H9 (cell line): ENCODE measurements at regions not wholly inside any gene's neighbourhood (a gene's known extent, or its start where the extent isn't known, plus 50 kb on each side); places are given as distances from the start of the nearest gene placed in this dataset.

Experiments
- DNase-seq: peaks from one replicate; pipeline ENCODE4 v3.0.0-alpha.2; 2017
- H2AFZ ChIP-seq: one replicate; pipeline ENCODE4 v1.6.1; 2013; ENCODE audit warnings: mild to moderate bottlenecking, low read length, control low read depth, moderate library complexity
- H2AK5ac ChIP-seq: 2 replicates; pipeline ENCODE4 v1.6.1; 2013; ENCODE audit warnings: low read length, control low read depth, mixed read lengths; ENCODE audit not compliant: insufficient read length
- H2BK120ac ChIP-seq: one replicate; pipeline ENCODE4 v1.6.1; 2013; ENCODE audit warnings: low read depth, mild to moderate bottlenecking, low read length, control low read depth, inconsistent platforms; ENCODE audit not compliant: poor library complexity, severe bottlenecking
- H2BK12ac ChIP-seq: 2 replicates; pipeline ENCODE4 v1.6.1; 2013; ENCODE audit warnings: low read length, control low read depth, mixed read lengths, low read depth; ENCODE audit not compliant: insufficient read length
- H2BK15ac ChIP-seq: 2 replicates; pipeline ENCODE4 v1.6.1; 2013; ENCODE audit warnings: low read depth, low read length, control low read depth
- H2BK20ac ChIP-seq: one replicate; pipeline ENCODE4 v1.6.1; 2013; ENCODE audit warnings: low read depth, mild to moderate bottlenecking, low read length, control low read depth, inconsistent platforms; ENCODE audit not compliant: poor library complexity, severe bottlenecking
- H2BK5ac ChIP-seq: 2 replicates; pipeline ENCODE4 v1.6.1; 2013; ENCODE audit warnings: low read length, control low read depth, mixed read lengths; ENCODE audit not compliant: insufficient read length
- H3K14ac ChIP-seq: 2 replicates; pipeline ENCODE4 v1.6.1; 2013; ENCODE audit warnings: low read length, control low read depth; ENCODE audit not compliant: insufficient read depth
- H3K18ac ChIP-seq: 2 replicates; pipeline ENCODE4 v1.6.1; 2013; ENCODE audit warnings: low read depth, mild to moderate bottlenecking, mixed read lengths, low read length, control low read depth; ENCODE audit not compliant: insufficient read length
- H3K23ac ChIP-seq: 2 replicates; pipeline ENCODE4 v1.6.1; 2013; ENCODE audit warnings: low read length, control low read depth, mixed read lengths, low read depth; ENCODE audit not compliant: insufficient read length
- H3K23me2 ChIP-seq: 2 replicates; pipeline ENCODE4 v1.6.1; 2013; ENCODE audit warnings: low read depth, mild to moderate bottlenecking, mixed read lengths, low read length, control low read depth; ENCODE audit not compliant: insufficient read length, poor library complexity, severe bottlenecking
- H3K27ac ChIP-seq: 2 replicates; pipeline ENCODE4 v1.5.1; 2013; ENCODE audit warnings: low read length, control low read depth, mixed read lengths, low read depth; ENCODE audit not compliant: insufficient read length
- H3K27me3 ChIP-seq: 2 replicates; pipeline ENCODE4 v1.6.1; 2013; ENCODE audit warnings: low read length, control low read depth, inconsistent platforms; ENCODE audit not compliant: insufficient read depth
- H3K4ac ChIP-seq: 2 replicates; pipeline ENCODE4 v1.6.1; 2013; ENCODE audit warnings: low read depth, mild to moderate bottlenecking, control low read depth, inconsistent platforms, low read length, moderate library complexity
- H3K4me1 ChIP-seq: 2 replicates; pipeline ENCODE4 v1.6.1; 2013; ENCODE audit warnings: low read length, control low read depth, inconsistent platforms; ENCODE audit not compliant: insufficient read depth
- H3K4me2 ChIP-seq: 2 replicates; pipeline ENCODE4 v1.6.1; 2013; ENCODE audit warnings: low read length, control low read depth, mixed read lengths; ENCODE audit not compliant: insufficient read length, insufficient read depth
- H3K56ac ChIP-seq: 2 replicates; pipeline ENCODE4 v1.6.1; 2013; ENCODE audit warnings: low read depth, mild to moderate bottlenecking, mixed read lengths, low read length, control low read depth; ENCODE audit not compliant: insufficient read length
- H3K79me1 ChIP-seq: 2 replicates; pipeline ENCODE4 v1.6.1; 2013; ENCODE audit warnings: low read depth, mild to moderate bottlenecking, moderate library complexity, low read length, control low read depth, inconsistent platforms; ENCODE audit not compliant: insufficient read depth, poor library complexity, severe bottlenecking
- H3K79me2 ChIP-seq: 2 replicates; pipeline ENCODE4 v1.6.1; 2013; ENCODE audit warnings: low read length, control low read depth, inconsistent platforms; ENCODE audit not compliant: insufficient read depth
- H3K9ac ChIP-seq: 2 replicates; pipeline ENCODE4 v1.6.1; 2013; ENCODE audit warnings: low read length, control low read depth, mixed read lengths; ENCODE audit not compliant: insufficient read length; ENCODE audit errors: extremely low read depth
- H3K9me3 ChIP-seq: one replicate; pipeline ENCODE4 v1.6.1; 2013; ENCODE audit warnings: low read depth, low read length, inconsistent platforms; ENCODE audit not compliant: control insufficient read depth
- H3T11ph ChIP-seq: one replicate; pipeline ENCODE4 v1.6.1; 2013; ENCODE audit warnings: mild to moderate bottlenecking, low read length, control low read depth, inconsistent platforms
- H4K20me1 ChIP-seq: one replicate; pipeline ENCODE4 v1.6.1; 2013; ENCODE audit not compliant: control insufficient read depth, insufficient read length, insufficient read depth
- H4K5ac ChIP-seq: 2 replicates; pipeline ENCODE4 v1.6.1; 2013; ENCODE audit warnings: low read depth, mild to moderate bottlenecking, mixed read lengths, low read length, control low read depth; ENCODE audit not compliant: insufficient read length
- H4K8ac ChIP-seq: replicated peaks from 2 replicates; pipeline ENCODE4 v1.6.1; 2013; ENCODE audit warnings: low read length, control low read depth, mixed read lengths, low read depth; ENCODE audit not compliant: insufficient read length
- H4K91ac ChIP-seq: 2 replicates; pipeline ENCODE4 v1.6.1; 2013; ENCODE audit warnings: low read depth, mild to moderate bottlenecking, moderate library complexity, mixed read lengths, low read length, control low read depth; ENCODE audit not compliant: insufficient read length
- H3K27ac Mint-ChIP-seq, 3 experiments: 2 replicates in 2 of 3; 3 replicates in 1 of 3; pipeline ENCODE4 v1.8.0; 2020 to 2021; ENCODE audit warnings: mixed read lengths in 3 of 3, mild to moderate bottlenecking in 1 of 3, moderate library complexity in 1 of 3
- H3K27me3 Mint-ChIP-seq: 2 replicates; pipeline ENCODE4 v1.8.0; 2021; ENCODE audit warnings: low read depth, mild to moderate bottlenecking, moderate library complexity, mixed read lengths
- H3K36me3 Mint-ChIP-seq, 3 experiments: 2 replicates in 2 of 3; 3 replicates in 1 of 3; pipeline ENCODE4 v1.8.0; 2020 to 2021; ENCODE audit warnings: low read depth in 3 of 3, mixed read lengths in 3 of 3; ENCODE audit not compliant: insufficient read depth in 1 of 3
- H3K4me1 Mint-ChIP-seq, 2 experiments: 2 replicates each; pipeline ENCODE4 v1.8.0; 2020; ENCODE audit warnings: mixed read lengths in 2 of 2
- H3K4me3 Mint-ChIP-seq, 2 experiments: 2 replicates in 1 of 2; 3 replicates in 1 of 2; pipeline ENCODE4 v1.8.0; 2020 to 2021; ENCODE audit warnings: mild to moderate bottlenecking in 2 of 2, mixed read lengths in 2 of 2, moderate library complexity in 1 of 2
- H3K9me3 Mint-ChIP-seq, 2 experiments: 2 replicates in 1 of 2; 3 replicates in 1 of 2; pipeline ENCODE4 v1.8.0; 2020; ENCODE audit warnings: mild to moderate bottlenecking in 2 of 2, mixed read lengths in 2 of 2, moderate library complexity in 1 of 2
- CTCF ChIP-seq: fragments of 200-600 bp; sonication (generic); conservative IDR thresholded peaks from 3 replicates; pipeline ENCODE4 v1.8.0; 2021; ENCODE audit warnings: antibody characterized with exemption, mild to moderate bottlenecking
- WGBS: extraction: QIAGEN DNeasy Blood & Tissue Kit; methylation state at CpG from one replicate; pipeline ENCODE4 v1.1.7; 2013; ENCODE audit warnings: missing lambda C conversion rate, low lambda C conversion rate, mixed read lengths; ENCODE audit not compliant: insufficient read length; ENCODE audit errors: extremely low coverage; 5-methylcytosine and 5-hydroxymethylcytosine counted together

- Histone ChIP-seq H2AK5ac (no peak overlapping the region), H3K79me1 (no peaks in the 10 kb centered on the region), H2AFZ (no peak overlapping the region), H3K56ac (no peak overlapping the region), H4K8ac (no peak overlapping the region), H2BK12ac (no peak overlapping the region), H2BK20ac (no peak overlapping the region), H4K91ac (no peak overlapping the region), H3K4me2 (no peak overlapping the region), H2BK120ac (no peak overlapping the region), H3K4ac (no peak overlapping the region), H3K18ac (no peak overlapping the region), H2BK15ac (no peak overlapping the region), H3K23ac (no peak overlapping the region), H3K79me2 (no peaks in the 10 kb centered on the region), H4K20me1 (no peaks in the 10 kb centered on the region), H3K14ac (no peak overlapping the region), H3T11ph (no peak overlapping the region), H3K27me3 (no peaks in the 10 kb centered on the region), H3K4me1 (no peaks in the 10 kb centered on the region), H3K9ac (no peak overlapping the region), H3K27ac (no peak overlapping the region), H2BK5ac (no peak overlapping the region), H3K9me3 (no peaks in the 10 kb centered on the region), H4K5ac (no peak overlapping the region), H3K23me2 (no peaks in the 10 kb centered on the region)
- TF ChIP-seq CTCF, result no peak
- Mint-ChIP-seq H3K9me3 (peaks cover 2% of the 10 kb centered on the region in 2 experiments; a peak in 2 of 5 replicates), H3K27me3 (no peaks in the 10 kb centered on the region), H3K4me1 (peaks cover 0 to 5% of the 10 kb centered on the region in 2 experiments; a peak in 2 of 4 replicates), H3K36me3 (no peaks in the 10 kb centered on the region), H3K4me3 (no peak overlapping the region), H3K27ac (peak overlapping the region in 1 of 3 experiments; percentile 3; a peak in 1 of 7 replicates)
- WGBS, result no CpG with 5 or more reads among the region's 2 CpGs
- no peak for DNase-seq
These were observed 425.2 kb downstream of the HACE1 start for GRCh38 chr6:104434519-104434918.
